ENCODE measurements at regions not wholly inside any gene's neighbourhood (a gene's known extent, or its start where the extent isn't known, plus 50 kb on each side); places are given as distances from the start of the nearest gene placed in this dataset.

DNA sequence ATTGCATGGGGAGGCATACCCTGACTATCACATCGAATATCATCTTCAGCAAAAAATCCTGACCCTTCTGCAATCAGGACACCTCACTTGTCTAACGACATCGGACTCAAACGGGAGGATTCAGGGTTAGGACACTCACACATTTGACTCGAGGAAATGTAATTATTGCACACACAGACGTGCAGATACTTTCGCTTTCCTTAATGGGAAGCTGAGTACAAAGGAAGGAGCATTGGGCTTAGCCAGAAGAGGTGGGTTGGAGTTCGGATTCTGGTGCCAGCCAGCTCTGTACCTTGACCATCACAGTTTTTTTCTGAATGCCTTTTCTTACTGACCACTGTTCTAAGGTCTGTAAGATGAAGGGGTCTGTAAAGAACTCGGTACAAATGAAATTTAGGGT, 260.4 kb downstream of the GALC start:
- H3K27me3 Mint-ChIP-seq (ENCODE audit: unreplicated experiment), result no peaks in the 10 kb centered on the region
- TF ChIP-seq, protein P1, sequence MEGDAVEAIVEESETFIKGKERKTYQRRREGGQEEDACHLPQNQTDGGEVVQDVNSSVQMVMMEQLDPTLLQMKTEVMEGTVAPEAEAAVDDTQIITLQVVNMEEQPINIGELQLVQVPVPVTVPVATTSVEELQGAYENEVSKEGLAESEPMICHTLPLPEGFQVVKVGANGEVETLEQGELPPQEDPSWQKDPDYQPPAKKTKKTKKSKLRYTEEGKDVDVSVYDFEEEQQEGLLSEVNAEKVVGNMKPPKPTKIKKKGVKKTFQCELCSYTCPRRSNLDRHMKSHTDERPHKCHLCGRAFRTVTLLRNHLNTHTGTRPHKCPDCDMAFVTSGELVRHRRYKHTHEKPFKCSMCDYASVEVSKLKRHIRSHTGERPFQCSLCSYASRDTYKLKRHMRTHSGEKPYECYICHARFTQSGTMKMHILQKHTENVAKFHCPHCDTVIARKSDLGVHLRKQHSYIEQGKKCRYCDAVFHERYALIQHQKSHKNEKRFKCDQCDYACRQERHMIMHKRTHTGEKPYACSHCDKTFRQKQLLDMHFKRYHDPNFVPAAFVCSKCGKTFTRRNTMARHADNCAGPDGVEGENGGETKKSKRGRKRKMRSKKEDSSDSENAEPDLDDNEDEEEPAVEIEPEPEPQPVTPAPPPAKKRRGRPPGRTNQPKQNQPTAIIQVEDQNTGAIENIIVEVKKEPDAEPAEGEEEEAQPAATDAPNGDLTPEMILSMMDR (IDR thresholded peaks at IDR 0.05; ENCODE audit: unreplicated experiment), result no peak
- intact Hi-C loops (cut with micrococcal nuclease; ENCODE audit: unreplicated experiment), result no loop called here
- H3K36me3 Mint-ChIP-seq (ENCODE audit: insufficient read depth, unreplicated experiment), result no peaks in the 10 kb centered on the region
- H3K9me3 Mint-ChIP-seq (ENCODE audit: low read depth, unreplicated experiment), result no peaks in the 10 kb centered on the region
- no peak overlapping the region for H3K27ac Mint-ChIP-seq (ENCODE audit: unreplicated experiment)
- H3K4me1 Mint-ChIP-seq (ENCODE audit: low read depth, unreplicated experiment), result no peaks in the 10 kb centered on the region
- DNase-seq, result no peak
- no TSS peak for BruUV-seq (replicated peaks)
- CTCF ChIA-PET, result no interaction called here
- H3K4me3 Mint-ChIP-seq (ENCODE audit: low read depth, unreplicated experiment), result no peak overlapping the region

- DNase-seq, result no peak
- CTCF ChIA-PET, result no interaction called here
- Mint-ChIP-seq H3K4me1 (ENCODE audit: low read depth, unreplicated experiment) (no peaks in the 10 kb centered on the region), H3K27ac (ENCODE audit: unreplicated experiment) (no peak overlapping the region), H3K9me3 (ENCODE audit: low read depth, unreplicated experiment) (no peaks in the 10 kb centered on the region), H3K36me3 (ENCODE audit: insufficient read depth, unreplicated experiment) (no peaks in the 10 kb centered on the region), H3K4me3 (ENCODE audit: low read depth, unreplicated experiment) (no peak overlapping the region), H3K27me3 (ENCODE audit: unreplicated experiment) (no peaks in the 10 kb centered on the region)
- TF ChIP-seq, protein P1 (IDR thresholded peaks at IDR 0.05; ENCODE audit: unreplicated experiment), result no peak
- intact Hi-C loops (cut with micrococcal nuclease; ENCODE audit: unreplicated experiment), result no loop called here
- no TSS peak for BruUV-seq (replicated peaks)
Observed at GRCh38 chr14:87725318-87725717, 267.7 kb downstream of the GALC start.

- no peak for DNase-seq
- no TSS peak for BruUV-seq (replicated peaks)
- TF ChIP-seq, protein P1 (IDR thresholded peaks at IDR 0.05; ENCODE audit: unreplicated experiment), result no peak
- CTCF ChIA-PET, result no interaction called here
- no peaks in the 10 kb centered on the region for H3K4me1 Mint-ChIP-seq (ENCODE audit: low read depth, unreplicated experiment)
- no peak overlapping the region for H3K27ac Mint-ChIP-seq (ENCODE audit: unreplicated experiment)
- no peaks in the 10 kb centered on the region for H3K9me3 Mint-ChIP-seq (ENCODE audit: low read depth, unreplicated experiment)
- intact Hi-C loops (cut with micrococcal nuclease; ENCODE audit: unreplicated experiment), result no loop called here
- H3K4me3 Mint-ChIP-seq (ENCODE audit: low read depth, unreplicated experiment), result no peak overlapping the region
- no peaks in the 10 kb centered on the region for H3K36me3 Mint-ChIP-seq (ENCODE audit: insufficient read depth, unreplicated experiment)
- H3K27me3 Mint-ChIP-seq (ENCODE audit: unreplicated experiment), result no peaks in the 10 kb centered on the region
Observed at GRCh38 chr14:87712396-87713090, 280.4 kb downstream of the GALC start.

DNA sequence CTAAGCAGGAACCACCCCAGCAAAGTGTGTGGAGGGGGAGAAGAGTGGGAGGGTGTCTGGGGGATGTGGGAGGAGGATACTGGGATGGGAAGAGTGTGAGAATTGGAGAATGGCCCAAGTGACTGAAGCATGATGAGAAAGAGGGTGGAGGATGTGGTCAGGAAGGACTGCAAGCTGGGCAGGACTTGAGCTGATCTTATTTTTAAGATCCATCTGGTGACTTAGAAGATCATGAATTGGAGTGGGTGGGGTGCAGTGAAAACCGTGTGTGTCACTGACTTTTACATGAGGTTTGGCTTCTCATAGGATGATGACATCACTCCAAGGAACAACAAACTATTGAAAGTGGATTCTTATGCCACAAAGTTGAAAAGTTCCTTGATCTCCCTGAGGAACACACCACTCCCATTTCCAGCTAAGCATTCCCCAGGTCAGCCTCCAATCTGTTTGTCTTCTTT, 287.5 kb downstream of the GALC start:
- DNase-seq, result no peak
- H3K4me1 Mint-ChIP-seq (ENCODE audit: low read depth, unreplicated experiment), result no peaks in the 10 kb centered on the region
- intact Hi-C loops (cut with micrococcal nuclease; ENCODE audit: unreplicated experiment), result no loop called here
- no peak overlapping the region for H3K27ac Mint-ChIP-seq (ENCODE audit: unreplicated experiment)
- H3K27me3 Mint-ChIP-seq (ENCODE audit: unreplicated experiment), result peaks cover 20% of the 10 kb centered on the region
- H3K4me3 Mint-ChIP-seq (ENCODE audit: low read depth, unreplicated experiment), result no peak overlapping the region
- BruUV-seq (replicated peaks), result no TSS peak
- CTCF ChIA-PET, result no interaction called here
- H3K36me3 Mint-ChIP-seq (ENCODE audit: insufficient read depth, unreplicated experiment), result no peaks in the 10 kb centered on the region
- TF ChIP-seq, protein P1 (IDR thresholded peaks at IDR 0.05; ENCODE audit: unreplicated experiment), result no peak
- H3K9me3 Mint-ChIP-seq (ENCODE audit: low read depth, unreplicated experiment), result peaks cover 5% of the 10 kb centered on the region

Measured in Calu3 (cell line).